ENCODE measurements at regions not wholly inside any gene's neighbourhood (a gene's known extent, or its start where the extent isn't known, plus 50 kb on each side); places are given as distances from the start of the nearest gene placed in this dataset.
A peak's percentile ranks its signal among the peaks of the same experiment; 100 is the strongest.

- no peak overlapping the region for H3K27ac ChIP-seq (ENCODE audit: low read length)
- H3K4me3 ChIP-seq (ENCODE audit: low read length), result no peak overlapping the region
- no peaks in the 10 kb centered on the region for H3K9me3 ChIP-seq (replicated peaks; ENCODE audit: control insufficient read depth, low read depth, low read length)
- 100% methylated on average over 1 of the region's 3 CpGs for WGBS (ENCODE audit: insufficient coverage)
- no peaks in the 10 kb centered on the region for H3K4me1 ChIP-seq (ENCODE audit: control insufficient read depth, insufficient read depth, low read length)
- no peaks in the 10 kb centered on the region for H3K27me3 ChIP-seq (ENCODE audit: control insufficient read depth, insufficient read depth, low read length)
- DNase-seq, result no peak
- H3K36me3 ChIP-seq (ENCODE audit: control insufficient read depth, insufficient read depth, low read length), result no peaks in the 10 kb centered on the region
Observed at GRCh38 chr18:66792466-66792865, 188.6 kb upstream of the CDH19 start.

GRCh38 chr18:66780609-66781008 is 176.7 kb upstream of the CDH19 start:
- H3K27ac ChIP-seq (ENCODE audit: low read length), result no peak overlapping the region
- no peak overlapping the region for H3K4me3 ChIP-seq (ENCODE audit: low read length)
- no peaks in the 10 kb centered on the region for H3K27me3 ChIP-seq (ENCODE audit: control insufficient read depth, insufficient read depth, low read length)
- WGBS (ENCODE audit: insufficient coverage), result no CpG with 5 or more reads among the region's 2 CpGs
- H3K4me1 ChIP-seq (ENCODE audit: control insufficient read depth, insufficient read depth, low read length), result no peaks in the 10 kb centered on the region
- no peaks in the 10 kb centered on the region for H3K9me3 ChIP-seq (replicated peaks; ENCODE audit: control insufficient read depth, low read depth, low read length)
- H3K36me3 ChIP-seq (ENCODE audit: control insufficient read depth, insufficient read depth, low read length), result no peaks in the 10 kb centered on the region
- DNase-seq, result no peak

GRCh38 chr18:66778048-66778447 is 174.2 kb upstream of the CDH19 start:
- H3K9me3 ChIP-seq (replicated peaks; ENCODE audit: control insufficient read depth, low read depth, low read length), result no peaks in the 10 kb centered on the region
- no peaks in the 10 kb centered on the region for H3K36me3 ChIP-seq (ENCODE audit: control insufficient read depth, insufficient read depth, low read length)
- WGBS (ENCODE audit: insufficient coverage), result 67% methylated on average over 1 of the region's 3 CpGs
- H3K27me3 ChIP-seq (ENCODE audit: control insufficient read depth, insufficient read depth, low read length), result no peaks in the 10 kb centered on the region
- no peak for DNase-seq
- H3K4me1 ChIP-seq (ENCODE audit: control insufficient read depth, insufficient read depth, low read length), result no peaks in the 10 kb centered on the region
- no peak overlapping the region for H3K4me3 ChIP-seq (ENCODE audit: low read length)
- no peak overlapping the region for H3K27ac ChIP-seq (ENCODE audit: low read length)

GRCh38 chr18:66769375-66769774 is 165.5 kb upstream of the CDH19 start:
- no peaks in the 10 kb centered on the region for H3K4me1 ChIP-seq (ENCODE audit: control insufficient read depth, insufficient read depth, low read length)
- H3K4me3 ChIP-seq (ENCODE audit: low read length), result no peak overlapping the region
- H3K27me3 ChIP-seq (ENCODE audit: control insufficient read depth, insufficient read depth, low read length), result no peaks in the 10 kb centered on the region
- no peaks in the 10 kb centered on the region for H3K36me3 ChIP-seq (ENCODE audit: control insufficient read depth, insufficient read depth, low read length)
- DNase-seq, result peak; percentile 10
- WGBS (ENCODE audit: insufficient coverage), result 91% methylated on average over 2 of the region's 4 CpGs
- H3K27ac ChIP-seq (ENCODE audit: low read length), result no peak overlapping the region
- H3K9me3 ChIP-seq (replicated peaks; ENCODE audit: control insufficient read depth, low read depth, low read length), result no peaks in the 10 kb centered on the region

GRCh38 chr18:66764230-66764629 is 160.3 kb upstream of the CDH19 start:
- 20% methylated on average over 1 of the region's 4 CpGs for WGBS (ENCODE audit: insufficient coverage)
- Histone ChIP-seq H3K27ac (ENCODE audit: low read length) (no peak overlapping the region), H3K4me3 (ENCODE audit: low read length) (no peak overlapping the region), H3K9me3 (replicated peaks; ENCODE audit: control insufficient read depth, low read depth, low read length) (no peaks in the 10 kb centered on the region), H3K27me3 (ENCODE audit: control insufficient read depth, insufficient read depth, low read length) (no peaks in the 10 kb centered on the region), H3K4me1 (ENCODE audit: control insufficient read depth, insufficient read depth, low read length) (no peaks in the 10 kb centered on the region), H3K36me3 (ENCODE audit: control insufficient read depth, insufficient read depth, low read length) (no peaks in the 10 kb centered on the region)
- peak; percentile 93 for DNase-seq

- no CpG with 5 or more reads among the region's 4 CpGs for WGBS (ENCODE audit: insufficient coverage)
- Histone ChIP-seq H3K36me3 (ENCODE audit: control insufficient read depth, insufficient read depth, low read length) (no peaks in the 10 kb centered on the region), H3K27me3 (ENCODE audit: control insufficient read depth, insufficient read depth, low read length) (no peaks in the 10 kb centered on the region), H3K4me3 (ENCODE audit: low read length) (no peak overlapping the region), H3K9me3 (replicated peaks; ENCODE audit: control insufficient read depth, low read depth, low read length) (no peaks in the 10 kb centered on the region), H3K4me1 (ENCODE audit: control insufficient read depth, insufficient read depth, low read length) (no peaks in the 10 kb centered on the region), H3K27ac (ENCODE audit: low read length) (no peak overlapping the region)
- DNase-seq, result no peak
Observed at GRCh38 chr18:66761166-66761565, 157.3 kb upstream of the CDH19 start.

GRCh38 chr18:66760559-66760958 is 156.7 kb upstream of the CDH19 start:
- WGBS (ENCODE audit: insufficient coverage), result 92% methylated on average over 2 of the region's 4 CpGs
- no peaks in the 10 kb centered on the region for H3K36me3 ChIP-seq (ENCODE audit: control insufficient read depth, insufficient read depth, low read length)

GRCh38 chr18:66759050-66759828 is 155.3 kb upstream of the CDH19 start:
- H3K36me3 ChIP-seq (ENCODE audit: control insufficient read depth, insufficient read depth, low read length), result no peaks in the 10 kb centered on the region
- WGBS (ENCODE audit: insufficient coverage), result 80% methylated on average over 1 of the region's 6 CpGs
- no peaks in the 10 kb centered on the region for H3K9me3 ChIP-seq (replicated peaks; ENCODE audit: control insufficient read depth, low read depth, low read length)
- H3K27ac ChIP-seq (ENCODE audit: low read length), result no peak overlapping the region
- DNase-seq, result no peak
- no peak overlapping the region for H3K4me3 ChIP-seq (ENCODE audit: low read length)
- H3K4me1 ChIP-seq (ENCODE audit: control insufficient read depth, insufficient read depth, low read length), result no peaks in the 10 kb centered on the region
- no peaks in the 10 kb centered on the region for H3K27me3 ChIP-seq (ENCODE audit: control insufficient read depth, insufficient read depth, low read length)

More at GRCh38 chr18:66760559-66760958, 156.7 kb upstream of the CDH19 start:
- Histone ChIP-seq H3K9me3 (replicated peaks; ENCODE audit: control insufficient read depth, low read depth, low read length) (no peaks in the 10 kb centered on the region), H3K27me3 (ENCODE audit: control insufficient read depth, insufficient read depth, low read length) (no peaks in the 10 kb centered on the region), H3K4me3 (ENCODE audit: low read length) (no peak overlapping the region), H3K4me1 (ENCODE audit: control insufficient read depth, insufficient read depth, low read length) (no peaks in the 10 kb centered on the region), H3K27ac (ENCODE audit: low read length) (no peak overlapping the region)
- no peak for DNase-seq

- H3K4me1 ChIP-seq (ENCODE audit: control insufficient read depth, insufficient read depth, low read length), result no peaks in the 10 kb centered on the region
- 88% methylated on average over 2 of the region's 4 CpGs for WGBS (ENCODE audit: insufficient coverage)
- no peak overlapping the region for H3K4me3 ChIP-seq (ENCODE audit: low read length)
- H3K36me3 ChIP-seq (ENCODE audit: control insufficient read depth, insufficient read depth, low read length), result no peaks in the 10 kb centered on the region
- H3K27ac ChIP-seq (ENCODE audit: low read length), result no peak overlapping the region
- H3K27me3 ChIP-seq (ENCODE audit: control insufficient read depth, insufficient read depth, low read length), result no peaks in the 10 kb centered on the region
- no peaks in the 10 kb centered on the region for H3K9me3 ChIP-seq (replicated peaks; ENCODE audit: control insufficient read depth, low read depth, low read length)
- no peak for DNase-seq
Observed at GRCh38 chr18:66757946-66758345, 154.1 kb upstream of the CDH19 start.

GRCh38 chr18:66754335-66754734 is 150.4 kb upstream of the CDH19 start:
- no peaks in the 10 kb centered on the region for H3K9me3 ChIP-seq (replicated peaks; ENCODE audit: control insufficient read depth, low read depth, low read length)
- H3K27me3 ChIP-seq (ENCODE audit: control insufficient read depth, insufficient read depth, low read length), result no peaks in the 10 kb centered on the region
- no peak overlapping the region for H3K4me3 ChIP-seq (ENCODE audit: low read length)
- DNase-seq, result no peak
- H3K36me3 ChIP-seq (ENCODE audit: control insufficient read depth, insufficient read depth, low read length), result no peaks in the 10 kb centered on the region
- no peaks in the 10 kb centered on the region for H3K4me1 ChIP-seq (ENCODE audit: control insufficient read depth, insufficient read depth, low read length)
- no peak overlapping the region for H3K27ac ChIP-seq (ENCODE audit: low read length)
- no CpG with 5 or more reads among the region's 1 CpG for WGBS (ENCODE audit: insufficient coverage)

- Histone ChIP-seq H3K27me3 (ENCODE audit: control insufficient read depth, insufficient read depth, low read length) (no peaks in the 10 kb centered on the region), H3K4me1 (ENCODE audit: control insufficient read depth, insufficient read depth, low read length) (no peaks in the 10 kb centered on the region), H3K9me3 (replicated peaks; ENCODE audit: control insufficient read depth, low read depth, low read length) (no peaks in the 10 kb centered on the region), H3K4me3 (ENCODE audit: low read length) (no peak overlapping the region), H3K27ac (ENCODE audit: low read length) (no peak overlapping the region), H3K36me3 (ENCODE audit: control insufficient read depth, insufficient read depth, low read length) (no peaks in the 10 kb centered on the region)
- DNase-seq, result no peak
- WGBS (ENCODE audit: insufficient coverage), result 100% methylated on average over 1 of the region's 3 CpGs
Observed at GRCh38 chr18:66752733-66753132, 148.8 kb upstream of the CDH19 start.
